Head of caudate nucleus (tissue), 42 donors: ENCODE measurements at regions not wholly inside any gene's neighbourhood (a gene's known extent, or its start where the extent isn't known, plus 50 kb on each side); places are given as distances from the start of the nearest gene placed in this dataset.

ENCODE experiments used
- DNase-seq, 42 donors: peaks; one replicate each; pipeline versions ENCODE4 v3.0.0 to v3.0.0-alpha.2; 2020 to 2021; ENCODE audit warnings: mixed read lengths in 7 of 42
- intact Hi-C: fragments of 100-400 bp; cut with DNase I; formaldehyde crosslinking; loops from one replicate; pipeline ENCODE4 v1.15.0; 2022

- intact Hi-C loops: no loop called here
- no peak for DNase-seq
Measured at GRCh38 chr22:27560781-27561180, 240.8 kb downstream of the MN1 start.

- DNase-seq: no peak
- intact Hi-C loops: no loop called here
Measured at GRCh38 chr22:27561286-27561904, 240.2 kb downstream of the MN1 start.

- DNase-seq: no peak
- intact Hi-C loops: no loop called here
Measured at GRCh38 chr22:27564806-27565205, 236.8 kb downstream of the MN1 start.

GRCh38 chr22:27566602-27567001 lies 235.0 kb downstream of the MN1 start:
- intact Hi-C loops: no loop called here
- DNase-seq: no peak

GRCh38 chr22:27568265-27568664 lies 233.3 kb downstream of the MN1 start:
- intact Hi-C loops: no loop called here

GRCh38 chr22:27571463-27572277 lies 229.9 kb downstream of the MN1 start:
- intact Hi-C loops: no loop called here

More at GRCh38 chr22:27568265-27568664, 233.3 kb downstream of the MN1 start:
- DNase-seq: no peak

GRCh38 chr22:27572278-27572666 lies 229.3 kb downstream of the MN1 start:
- no peak for DNase-seq
- intact Hi-C loops: no loop called here

More at GRCh38 chr22:27571463-27572277, 229.9 kb downstream of the MN1 start:
- no peak for DNase-seq

- peak in 6 of 42 donors; percentile 9 to 28 (median 19) for DNase-seq
- intact Hi-C loops: no loop called here
Measured at GRCh38 chr22:27573280-27574001, 228.1 kb downstream of the MN1 start.

GRCh38 chr22:27574002-27574366 lies 227.6 kb downstream of the MN1 start:
- DNase-seq: no peak
- intact Hi-C loops: no loop called here

GRCh38 chr22:27574651-27575050 lies 226.9 kb downstream of the MN1 start:
- intact Hi-C loops: no loop called here
- DNase-seq: no peak

GRCh38 chr22:27575348-27575747 lies 226.2 kb downstream of the MN1 start:
- DNase-seq: no peak
- intact Hi-C loops: no loop called here

GRCh38 chr22:27576413-27576812 lies 225.1 kb downstream of the MN1 start:
- intact Hi-C loops: no loop called here

GRCh38 chr22:27576815-27577573 lies 224.6 kb downstream of the MN1 start:
- DNase-seq: no peak
- intact Hi-C loops: no loop called here

More at GRCh38 chr22:27576413-27576812, 225.1 kb downstream of the MN1 start:
- no peak for DNase-seq

GRCh38 chr22:27577574-27577969 lies 224.0 kb downstream of the MN1 start:
- no peak for DNase-seq
- intact Hi-C loops: no loop called here

GRCh38 chr22:27578937-27579617 lies 222.5 kb downstream of the MN1 start:
- no peak for DNase-seq
- intact Hi-C loops: no loop called here

- DNase-seq: no peak
- intact Hi-C loops: no loop called here
Measured at GRCh38 chr22:27580311-27580897, 221.2 kb downstream of the MN1 start.

GRCh38 chr22:27581236-27581635 lies 220.3 kb downstream of the MN1 start:
- intact Hi-C loops: no loop called here
- no peak for DNase-seq

- intact Hi-C loops: no loop called here
- peak in 41 of 42 donors; percentile 16 to 90 (median 70) for DNase-seq
Measured at GRCh38 chr22:27581688-27582087, 219.9 kb downstream of the MN1 start.
